CD14-positive monocyte (primary cell): ENCODE measurements at regions not wholly inside any gene's neighbourhood (a gene's known extent, or its start where the extent isn't known, plus 50 kb on each side); places are given as distances from the start of the nearest gene placed in this dataset.

Source experiments
- DNase-seq, 3 donors: peaks; one replicate each; pipeline ENCODE4 v3.0.0-alpha.2; 2011 to 2022
- H2AFZ ChIP-seq: 2 replicates; pipeline ENCODE4 v1.6.0; 2012; ENCODE audit warnings: mild to moderate bottlenecking, low read depth, low read length, inconsistent platforms; ENCODE audit not compliant: insufficient read depth, poor library complexity, severe bottlenecking
- H3K27ac ChIP-seq, 2 donors: 1 replicate in 1 of 2; 2 replicates in 1 of 2; pipeline ENCODE4 v1.5.1; 2012 to 2013; ENCODE audit warnings: low read length in 2 of 2, control low read depth in 1 of 2, inconsistent platforms in 1 of 2, low read depth in 1 of 2, mild to moderate bottlenecking in 1 of 2
- H3K27me3 ChIP-seq, 2 donors: one replicate each; pipeline versions ENCODE4 v1.6.0 to v1.6.1; 2011 to 2013; ENCODE audit warnings: low read length in 2 of 2; ENCODE audit not compliant: control insufficient read depth in 2 of 2, insufficient read depth in 2 of 2
- H3K36me3 ChIP-seq, 2 donors: replicated peaks in 1 of 2; 1 replicate in 1 of 2; 2 replicates in 1 of 2; pipeline versions ENCODE4 v1.5.1 to v1.6.1; 2012 to 2013; ENCODE audit warnings: low read length in 2 of 2, control low read depth in 1 of 2, inconsistent platforms in 1 of 2, mild to moderate bottlenecking in 1 of 2; ENCODE audit not compliant: insufficient read depth in 2 of 2, control insufficient read depth in 1 of 2
- H3K4me1 ChIP-seq, 2 donors: 1 replicate in 1 of 2; 2 replicates in 1 of 2; pipeline versions ENCODE4 v1.5.1 to v1.6.1; 2012 to 2013; ENCODE audit warnings: low read length in 2 of 2, control low read depth in 1 of 2, inconsistent platforms in 1 of 2, mild to moderate bottlenecking in 1 of 2, moderate library complexity in 1 of 2; ENCODE audit not compliant: insufficient read depth in 2 of 2, control insufficient read depth in 1 of 2
- H3K4me2 ChIP-seq: replicated peaks from 2 replicates; pipeline ENCODE3; 2012; ENCODE audit warnings: low read length, moderate library complexity, mild to moderate bottlenecking; ENCODE audit not compliant: poor library complexity, severe bottlenecking; ENCODE audit errors: extremely low read depth
- H3K4me3 ChIP-seq, 3 experiments: fragments of 200-600 bp in 1 of 3; sonication (generic) in 1 of 3; replicated peaks in 1 of 3; 1 replicate in 2 of 3; 2 replicates in 1 of 3; pipeline ENCODE4 v1.5.1; 2011 to 2013; ENCODE audit warnings: low read length in 3 of 3, mild to moderate bottlenecking in 3 of 3, control low read depth in 2 of 3, low read depth in 2 of 3, inconsistent platforms in 1 of 3, moderate library complexity in 1 of 3
- H3K79me2 ChIP-seq: 2 replicates; pipeline ENCODE4 v1.6.0; 2012; ENCODE audit warnings: mild to moderate bottlenecking, control low read depth, inconsistent platforms, low read length, moderate library complexity; ENCODE audit not compliant: insufficient read depth
- H3K9ac ChIP-seq: 2 replicates; pipeline ENCODE4 v1.6.0; 2017; ENCODE audit warnings: low read length, mild to moderate bottlenecking; ENCODE audit not compliant: insufficient read depth, poor library complexity, severe bottlenecking
- H3K9me3 ChIP-seq, 2 donors: replicated peaks in 1 of 2; 1 replicate in 1 of 2; 2 replicates in 1 of 2; pipeline versions ENCODE4 v1.5.1 to v1.6.1; 2012 to 2013; ENCODE audit warnings: low read length in 2 of 2, control low read depth in 1 of 2; ENCODE audit not compliant: control insufficient read depth in 1 of 2, insufficient read depth in 1 of 2
- H4K20me1 ChIP-seq: 2 replicates; pipeline ENCODE4 v1.6.0; 2012; ENCODE audit warnings: mild to moderate bottlenecking, low read length, control low read depth, moderate library complexity; ENCODE audit not compliant: insufficient read depth
- H3K27ac Mint-ChIP-seq, 7 donors: one replicate each; pipeline ENCODE4 v1.8.0; 2020; ENCODE audit warnings: mild to moderate bottlenecking in 7 of 7, mixed read lengths in 7 of 7, moderate library complexity in 6 of 7, inconsistent platforms in 2 of 7
- H3K27me3 Mint-ChIP-seq, 3 donors: one replicate each; pipeline ENCODE4 v1.8.0; 2021 to 2022; ENCODE audit warnings: low read depth in 3 of 3, mild to moderate bottlenecking in 3 of 3, mixed read lengths in 3 of 3, moderate library complexity in 3 of 3, inconsistent platforms in 1 of 3
- H3K36me3 Mint-ChIP-seq, 2 donors: one replicate each; pipeline ENCODE4 v1.8.0; 2020; ENCODE audit warnings: mixed read lengths in 2 of 2, inconsistent platforms in 1 of 2, mild to moderate bottlenecking in 1 of 2
- H3K4me1 Mint-ChIP-seq: one replicate; pipeline ENCODE4 v1.8.0; 2020; ENCODE audit warnings: mild to moderate bottlenecking, mixed read lengths
- H3K4me3 Mint-ChIP-seq, 2 donors: one replicate each; pipeline ENCODE4 v1.8.0; 2020; ENCODE audit warnings: mild to moderate bottlenecking in 2 of 2, mixed read lengths in 2 of 2, moderate library complexity in 1 of 2
- H3K9me3 Mint-ChIP-seq, 7 donors: one replicate each; pipeline ENCODE4 v1.8.0; 2020 to 2022; ENCODE audit warnings: mixed read lengths in 7 of 7, mild to moderate bottlenecking in 6 of 7, moderate library complexity in 6 of 7, inconsistent platforms in 2 of 7
- WGBS: methylation state at CpG from one replicate; pipeline ENCODE4 v1.1.5; 2013; ENCODE audit warnings: missing lambda C conversion rate; ENCODE audit not compliant: insufficient coverage; 5-methylcytosine and 5-hydroxymethylcytosine counted together
- intact Hi-C, 2 donors: fragments of 100-400 bp; cut with micrococcal nuclease; formaldehyde crosslinking; loops; one replicate each; pipeline versions ENCODE4 v1.15.0 to v1.15.1; 2023
- TF ChIP-seq, protein P1 (sequence below): fragments of 200-600 bp; IDR thresholded peaks from one replicate; pipeline ENCODE4 v1.8.0; 2022; ENCODE audit warnings: antibody characterized with exemption, mild to moderate bottlenecking

- Histone ChIP-seq H2AFZ (no peak overlapping the region), H3K4me2 (no peak overlapping the region), H3K27ac (no peak overlapping the region), H3K27me3 (no peaks in the 10 kb centered on the region), H3K9ac (no peak overlapping the region), H3K36me3 (no peaks in the 10 kb centered on the region), H4K20me1 (no peaks in the 10 kb centered on the region), H3K9me3 (no peaks in the 10 kb centered on the region), H3K79me2 (no peaks in the 10 kb centered on the region), H3K4me3 (no peak overlapping the region), H3K4me1 (no peaks in the 10 kb centered on the region)
- TF ChIP-seq, protein P1, sequence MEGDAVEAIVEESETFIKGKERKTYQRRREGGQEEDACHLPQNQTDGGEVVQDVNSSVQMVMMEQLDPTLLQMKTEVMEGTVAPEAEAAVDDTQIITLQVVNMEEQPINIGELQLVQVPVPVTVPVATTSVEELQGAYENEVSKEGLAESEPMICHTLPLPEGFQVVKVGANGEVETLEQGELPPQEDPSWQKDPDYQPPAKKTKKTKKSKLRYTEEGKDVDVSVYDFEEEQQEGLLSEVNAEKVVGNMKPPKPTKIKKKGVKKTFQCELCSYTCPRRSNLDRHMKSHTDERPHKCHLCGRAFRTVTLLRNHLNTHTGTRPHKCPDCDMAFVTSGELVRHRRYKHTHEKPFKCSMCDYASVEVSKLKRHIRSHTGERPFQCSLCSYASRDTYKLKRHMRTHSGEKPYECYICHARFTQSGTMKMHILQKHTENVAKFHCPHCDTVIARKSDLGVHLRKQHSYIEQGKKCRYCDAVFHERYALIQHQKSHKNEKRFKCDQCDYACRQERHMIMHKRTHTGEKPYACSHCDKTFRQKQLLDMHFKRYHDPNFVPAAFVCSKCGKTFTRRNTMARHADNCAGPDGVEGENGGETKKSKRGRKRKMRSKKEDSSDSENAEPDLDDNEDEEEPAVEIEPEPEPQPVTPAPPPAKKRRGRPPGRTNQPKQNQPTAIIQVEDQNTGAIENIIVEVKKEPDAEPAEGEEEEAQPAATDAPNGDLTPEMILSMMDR = no peak
- H3K4me1 Mint-ChIP-seq = no peaks in the 10 kb centered on the region
- H3K9me3 Mint-ChIP-seq = peaks cover 0 to 4% (median 2%) of the 10 kb centered on the region in 7 donors
- H3K27ac Mint-ChIP-seq = no peak overlapping the region
- no peak for DNase-seq
- H3K27me3 Mint-ChIP-seq = peaks cover 0 to 1% (median 0%) of the 10 kb centered on the region in 3 donors
- intact Hi-C loops = no loop called here
- WGBS = no CpG with 5 or more reads among the region's 6 CpGs
- H3K36me3 Mint-ChIP-seq = no peaks in the 10 kb centered on the region
- no peak overlapping the region for H3K4me3 Mint-ChIP-seq
Measured at GRCh38 chr6:153476243-153476642, 345.2 kb upstream of the RGS17 start.

DNA sequence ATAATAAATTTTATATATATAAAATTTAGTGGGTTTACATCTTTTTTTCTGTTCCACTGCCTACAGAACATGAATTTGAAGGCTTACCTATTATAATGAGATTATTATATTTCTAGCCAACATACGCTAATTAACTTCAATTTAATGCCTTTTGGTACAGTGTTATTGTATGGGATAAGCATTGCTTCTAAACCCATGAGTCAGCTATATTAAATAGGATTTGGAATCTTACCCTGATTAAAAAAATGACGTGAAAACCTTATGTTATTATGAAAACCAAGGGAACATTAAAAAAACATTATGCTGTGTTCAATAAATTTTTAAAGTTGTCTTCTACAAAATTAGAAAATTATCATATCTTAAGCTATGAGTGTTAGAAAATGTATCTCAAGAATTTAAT, 334.0 kb upstream of the RGS17 start:
- Histone ChIP-seq H2AFZ (no peak overlapping the region), H3K79me2 (no peaks in the 10 kb centered on the region), H3K27ac (no peak overlapping the region), H3K9me3 (no peaks in the 10 kb centered on the region), H3K9ac (no peak overlapping the region), H3K4me2 (no peak overlapping the region), H3K4me1 (no peaks in the 10 kb centered on the region), H3K4me3 (no peak overlapping the region), H3K27me3 (no peaks in the 10 kb centered on the region), H4K20me1 (no peaks in the 10 kb centered on the region), H3K36me3 (no peaks in the 10 kb centered on the region)
- Mint-ChIP-seq H3K27ac (no peak overlapping the region), H3K36me3 (no peaks in the 10 kb centered on the region), H3K27me3 (no peaks in the 10 kb centered on the region), H3K4me1 (no peaks in the 10 kb centered on the region), H3K4me3 (no peak overlapping the region), H3K9me3 (peaks cover 0 to 1% (median 0%) of the 10 kb centered on the region in 7 donors)
- TF ChIP-seq, protein P1 = no peak
- intact Hi-C loops = no loop called here
- no peak for DNase-seq
- WGBS = no CpG with 5 or more reads among the region's 2 CpGs
